ENCODE measurements at regions not wholly inside any gene's neighbourhood (a gene's known extent, or its start where the extent isn't known, plus 50 kb on each side); places are given as distances from the start of the nearest gene placed in this dataset.

- no peak for DNase-seq
- no peaks in the 10 kb centered on the region for H3K27me3 ChIP-seq
These were observed 202.2 kb downstream of the ENGASE start for GRCh38 chr17:79276821-79277220.

GRCh38 chr17:79273660-79274059 is 199.0 kb downstream of the ENGASE start:
- no peaks in the 10 kb centered on the region for H3K27me3 ChIP-seq

More at GRCh38 chr17:79276821-79277220, 202.2 kb downstream of the ENGASE start:
- TF ChIP-seq POLR2A (IDR thresholded peaks at IDR 0.05) (no peak), CTCF (IDR thresholded peaks at IDR 0.05) (no peak)
- Histone ChIP-seq H3K4me3 (no peak overlapping the region), H3K4me1 (no peaks in the 10 kb centered on the region), H3K36me3 (no peaks in the 10 kb centered on the region), H3K9me3 (no peaks in the 10 kb centered on the region), H3K27ac (no peak overlapping the region)

GRCh38 chr17:79272666-79273219 is 198.1 kb downstream of the ENGASE start:
- DNase-seq, result no peak

More at GRCh38 chr17:79273660-79274059, 199.0 kb downstream of the ENGASE start:
- Histone ChIP-seq H3K36me3 (no peaks in the 10 kb centered on the region), H3K9me3 (no peaks in the 10 kb centered on the region), H3K27ac (no peak overlapping the region), H3K4me1 (no peaks in the 10 kb centered on the region), H3K4me3 (no peak overlapping the region)
- no peak for DNase-seq
- TF ChIP-seq POLR2A (IDR thresholded peaks at IDR 0.05) (no peak), CTCF (IDR thresholded peaks at IDR 0.05) (no peak)

GRCh38 chr17:79272220-79272619 is 197.6 kb downstream of the ENGASE start:
- DNase-seq, result no peak
- H3K9me3 ChIP-seq, result no peaks in the 10 kb centered on the region
- TF ChIP-seq CTCF (IDR thresholded peaks at IDR 0.05), result no peak
- no peak for TF ChIP-seq POLR2A (IDR thresholded peaks at IDR 0.05)
- H3K27ac ChIP-seq, result no peak overlapping the region
- no peaks in the 10 kb centered on the region for H3K36me3 ChIP-seq
- no peak overlapping the region for H3K4me3 ChIP-seq
- H3K4me1 ChIP-seq, result no peaks in the 10 kb centered on the region
- no peaks in the 10 kb centered on the region for H3K27me3 ChIP-seq

More at GRCh38 chr17:79272666-79273219, 198.1 kb downstream of the ENGASE start:
- Histone ChIP-seq H3K9me3 (no peaks in the 10 kb centered on the region), H3K4me3 (no peak overlapping the region), H3K36me3 (no peaks in the 10 kb centered on the region), H3K27me3 (no peaks in the 10 kb centered on the region), H3K27ac (no peak overlapping the region), H3K4me1 (no peaks in the 10 kb centered on the region)
- no peak for TF ChIP-seq CTCF (IDR thresholded peaks at IDR 0.05)
- TF ChIP-seq POLR2A (IDR thresholded peaks at IDR 0.05), result no peak

- H3K4me3 ChIP-seq, result no peak overlapping the region
- DNase-seq, result no peak
- H3K27ac ChIP-seq, result no peak overlapping the region
- no peaks in the 10 kb centered on the region for H3K9me3 ChIP-seq
- no peaks in the 10 kb centered on the region for H3K27me3 ChIP-seq
- TF ChIP-seq CTCF (IDR thresholded peaks at IDR 0.05), result no peak
- TF ChIP-seq POLR2A (IDR thresholded peaks at IDR 0.05), result no peak
- no peaks in the 10 kb centered on the region for H3K4me1 ChIP-seq
- H3K36me3 ChIP-seq, result no peaks in the 10 kb centered on the region
These were observed 195.0 kb downstream of the ENGASE start for GRCh38 chr17:79269620-79270019.

GRCh38 chr17:79263191-79263590 is 188.6 kb downstream of the ENGASE start:
- DNase-seq, result no peak

More at GRCh38 chr17:79263191-79263590, 188.6 kb downstream of the ENGASE start:
- Histone ChIP-seq H3K4me3 (no peak overlapping the region), H3K9me3 (no peaks in the 10 kb centered on the region), H3K36me3 (no peaks in the 10 kb centered on the region), H3K4me1 (no peaks in the 10 kb centered on the region), H3K27me3 (no peaks in the 10 kb centered on the region), H3K27ac (no peak overlapping the region)
- no peak for TF ChIP-seq CTCF (IDR thresholded peaks at IDR 0.05)
- no peak for TF ChIP-seq POLR2A (IDR thresholded peaks at IDR 0.05)
